ENCODE measurements at regions not wholly inside any gene's neighbourhood (a gene's known extent, or its start where the extent isn't known, plus 50 kb on each side); places are given as distances from the start of the nearest gene placed in this dataset.
"Not testable (repeated sequence)": the region's sequence is repeated elsewhere in the genome, so short reads cannot be mapped to it uniquely, and the experiment has no call there.

DNA sequence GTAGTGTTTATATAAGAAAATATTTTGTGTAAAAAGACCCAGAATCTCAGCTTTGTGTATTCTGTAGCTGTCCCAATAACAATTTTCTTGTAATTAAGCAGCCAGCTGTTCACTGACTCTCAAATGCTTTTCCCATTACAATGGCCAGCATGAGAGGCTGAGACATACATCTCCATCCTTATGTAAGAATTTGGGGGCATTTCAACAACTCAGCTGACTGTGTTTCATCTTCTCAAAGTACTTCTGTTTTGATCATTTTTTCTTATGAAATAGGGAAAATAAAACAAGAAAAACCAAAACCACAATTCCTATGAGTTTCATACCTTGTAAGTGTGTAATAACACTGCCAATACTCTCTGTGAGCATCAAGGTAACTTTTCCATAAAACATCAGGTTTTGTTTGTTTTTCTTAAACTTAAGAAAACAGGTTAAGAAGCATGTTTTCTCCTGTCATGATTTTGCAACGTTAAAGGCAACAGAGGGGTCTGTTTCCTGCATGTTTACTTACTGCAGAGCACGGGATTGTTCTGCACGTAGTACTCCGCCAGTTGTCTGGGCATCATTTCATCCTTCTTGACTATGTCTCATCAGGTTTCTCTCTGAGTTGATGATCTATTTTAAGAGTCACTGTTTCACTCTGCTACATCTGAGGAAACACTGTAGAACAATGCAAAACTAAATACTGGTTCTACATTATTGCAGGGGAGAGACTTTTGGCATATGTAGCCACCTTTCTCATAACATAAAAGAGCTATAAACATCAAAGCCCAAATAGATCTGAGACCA is 62.9 kb upstream of the CYRIA start:
- Histone ChIP-seq H3K4me3 (ENCODE audit: low read depth, low read length) (no peak overlapping the region), H3K4me1 (ENCODE audit: control insufficient read depth, insufficient read depth, low read length) (no peaks in the 10 kb centered on the region), H3K9me3 (ENCODE audit: control insufficient read depth, insufficient read depth, low read depth, low read length) (no peaks in the 10 kb centered on the region), H3K36me3 (ENCODE audit: control insufficient read depth in 2 of 2, insufficient read depth in 1 of 2, low read length in 2 of 2) (no peaks in the 10 kb centered on the region), H3K27ac (ENCODE audit: extremely low read depth, low read depth, low read length) (no peak overlapping the region)
- TF ChIP-seq ZNF610 (tag by site-specific recombination; IDR thresholded peaks at IDR 0.05; ENCODE audit: borderline replicate concordance), result no peak
- CTCF ChIA-PET, result interaction anchor here (0.6 kb wide), 1 partner anchor 162 kb away, joined by 3 read pairs; no protein-coding TSS in a partner anchor
- POLR2A ChIA-PET, result no interaction called here

DNA sequence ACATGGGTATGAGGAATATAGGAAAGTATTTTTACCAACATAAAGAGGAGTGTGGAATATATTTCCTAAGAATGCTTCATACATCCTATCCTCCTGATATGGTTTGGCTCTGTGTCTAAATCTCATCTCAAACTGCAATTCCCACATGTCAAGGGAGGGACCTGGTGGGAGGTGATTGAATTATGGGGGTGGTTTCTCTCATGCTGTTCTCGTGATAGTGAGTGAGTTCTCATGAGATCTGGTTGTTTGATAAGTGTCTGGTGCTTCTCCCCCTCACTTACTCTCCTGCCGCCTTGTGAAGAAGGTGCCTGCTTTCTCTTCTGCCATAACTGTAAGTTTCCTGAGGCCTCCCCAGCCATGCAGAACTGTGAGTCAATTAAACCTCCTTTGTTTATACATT is 62.2 kb upstream of the CYRIA start:
- CTCF ChIA-PET; H3K36me3 ChIP-seq (ENCODE audit: control insufficient read depth in 2 of 2, insufficient read depth in 1 of 2, low read length in 2 of 2); H3K4me1 ChIP-seq (ENCODE audit: control insufficient read depth, insufficient read depth, low read length); H3K27ac ChIP-seq (ENCODE audit: extremely low read depth, low read depth, low read length); H3K9me3 ChIP-seq (ENCODE audit: control insufficient read depth, insufficient read depth, low read depth, low read length); POLR2A ChIA-PET; H3K4me3 ChIP-seq (ENCODE audit: low read depth, low read length): not testable (repeated sequence)

DNA sequence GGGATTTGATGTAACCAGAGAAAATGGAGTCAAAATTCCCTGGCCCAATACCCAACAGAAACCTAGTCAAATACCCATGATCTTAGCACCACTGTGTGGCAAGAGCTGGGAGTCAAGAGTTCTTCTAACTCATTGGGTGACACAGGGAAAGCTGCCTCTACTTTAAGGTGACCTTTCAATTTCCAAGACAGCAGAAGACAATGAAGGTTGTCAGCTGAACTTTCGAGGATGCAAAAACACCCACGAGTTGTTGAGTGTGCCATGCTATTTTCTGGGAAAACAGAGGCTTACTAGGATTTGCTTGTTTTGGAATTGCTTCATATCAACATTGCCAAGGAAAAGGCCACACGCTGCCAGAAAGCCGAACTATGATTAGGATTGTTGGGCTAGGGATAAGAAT is 61.6 kb upstream of the CYRIA start:
- no peaks in the 10 kb centered on the region for H3K4me1 ChIP-seq (ENCODE audit: control insufficient read depth, insufficient read depth, low read length)
- H3K27ac ChIP-seq (ENCODE audit: extremely low read depth, low read depth, low read length), result no peak overlapping the region
- H3K9me3 ChIP-seq (ENCODE audit: control insufficient read depth, insufficient read depth, low read depth, low read length), result no peaks in the 10 kb centered on the region
- TF ChIP-seq ZNF311 (tag by site-specific recombination; IDR thresholded peaks at IDR 0.05; ENCODE audit: borderline replicate concordance) (no peak), ZNF513 (tag by site-specific recombination; IDR thresholded peaks at IDR 0.05) (no peak), KLF10 (tag by site-specific recombination; IDR thresholded peaks at IDR 0.05) (no peak), GLI4 (tag by site-specific recombination; IDR thresholded peaks at IDR 0.05) (no peak)
- TF ChIP-seq, protein P1, sequence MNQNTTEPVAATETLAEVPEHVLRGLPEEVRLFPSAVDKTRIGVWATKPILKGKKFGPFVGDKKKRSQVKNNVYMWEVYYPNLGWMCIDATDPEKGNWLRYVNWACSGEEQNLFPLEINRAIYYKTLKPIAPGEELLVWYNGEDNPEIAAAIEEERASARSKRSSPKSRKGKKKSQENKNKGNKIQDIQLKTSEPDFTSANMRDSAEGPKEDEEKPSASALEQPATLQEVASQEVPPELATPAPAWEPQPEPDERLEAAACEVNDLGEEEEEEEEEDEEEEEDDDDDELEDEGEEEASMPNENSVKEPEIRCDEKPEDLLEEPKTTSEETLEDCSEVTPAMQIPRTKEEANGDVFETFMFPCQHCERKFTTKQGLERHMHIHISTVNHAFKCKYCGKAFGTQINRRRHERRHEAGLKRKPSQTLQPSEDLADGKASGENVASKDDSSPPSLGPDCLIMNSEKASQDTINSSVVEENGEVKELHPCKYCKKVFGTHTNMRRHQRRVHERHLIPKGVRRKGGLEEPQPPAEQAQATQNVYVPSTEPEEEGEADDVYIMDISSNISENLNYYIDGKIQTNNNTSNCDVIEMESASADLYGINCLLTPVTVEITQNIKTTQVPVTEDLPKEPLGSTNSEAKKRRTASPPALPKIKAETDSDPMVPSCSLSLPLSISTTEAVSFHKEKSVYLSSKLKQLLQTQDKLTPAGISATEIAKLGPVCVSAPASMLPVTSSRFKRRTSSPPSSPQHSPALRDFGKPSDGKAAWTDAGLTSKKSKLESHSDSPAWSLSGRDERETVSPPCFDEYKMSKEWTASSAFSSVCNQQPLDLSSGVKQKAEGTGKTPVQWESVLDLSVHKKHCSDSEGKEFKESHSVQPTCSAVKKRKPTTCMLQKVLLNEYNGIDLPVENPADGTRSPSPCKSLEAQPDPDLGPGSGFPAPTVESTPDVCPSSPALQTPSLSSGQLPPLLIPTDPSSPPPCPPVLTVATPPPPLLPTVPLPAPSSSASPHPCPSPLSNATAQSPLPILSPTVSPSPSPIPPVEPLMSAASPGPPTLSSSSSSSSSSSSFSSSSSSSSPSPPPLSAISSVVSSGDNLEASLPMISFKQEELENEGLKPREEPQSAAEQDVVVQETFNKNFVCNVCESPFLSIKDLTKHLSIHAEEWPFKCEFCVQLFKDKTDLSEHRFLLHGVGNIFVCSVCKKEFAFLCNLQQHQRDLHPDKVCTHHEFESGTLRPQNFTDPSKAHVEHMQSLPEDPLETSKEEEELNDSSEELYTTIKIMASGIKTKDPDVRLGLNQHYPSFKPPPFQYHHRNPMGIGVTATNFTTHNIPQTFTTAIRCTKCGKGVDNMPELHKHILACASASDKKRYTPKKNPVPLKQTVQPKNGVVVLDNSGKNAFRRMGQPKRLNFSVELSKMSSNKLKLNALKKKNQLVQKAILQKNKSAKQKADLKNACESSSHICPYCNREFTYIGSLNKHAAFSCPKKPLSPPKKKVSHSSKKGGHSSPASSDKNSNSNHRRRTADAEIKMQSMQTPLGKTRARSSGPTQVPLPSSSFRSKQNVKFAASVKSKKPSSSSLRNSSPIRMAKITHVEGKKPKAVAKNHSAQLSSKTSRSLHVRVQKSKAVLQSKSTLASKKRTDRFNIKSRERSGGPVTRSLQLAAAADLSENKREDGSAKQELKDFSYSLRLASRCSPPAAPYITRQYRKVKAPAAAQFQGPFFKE (tag by site-specific recombination; IDR thresholded peaks at IDR 0.05; ENCODE audit: borderline replicate concordance), result no peak
- CTCF ChIA-PET, result interaction anchor here (0.5 to 1.2 kb wide), 4 partner anchors 21 to 842 kb away, joined by 3 to 5 read pairs (median 4); no protein-coding TSS in a partner anchor
- no peaks in the 10 kb centered on the region for H3K36me3 ChIP-seq (ENCODE audit: control insufficient read depth in 2 of 2, insufficient read depth in 1 of 2, low read length in 2 of 2)
- POLR2A ChIA-PET, result no interaction called here
- H3K4me3 ChIP-seq (ENCODE audit: low read depth, low read length), result no peak overlapping the region

DNA sequence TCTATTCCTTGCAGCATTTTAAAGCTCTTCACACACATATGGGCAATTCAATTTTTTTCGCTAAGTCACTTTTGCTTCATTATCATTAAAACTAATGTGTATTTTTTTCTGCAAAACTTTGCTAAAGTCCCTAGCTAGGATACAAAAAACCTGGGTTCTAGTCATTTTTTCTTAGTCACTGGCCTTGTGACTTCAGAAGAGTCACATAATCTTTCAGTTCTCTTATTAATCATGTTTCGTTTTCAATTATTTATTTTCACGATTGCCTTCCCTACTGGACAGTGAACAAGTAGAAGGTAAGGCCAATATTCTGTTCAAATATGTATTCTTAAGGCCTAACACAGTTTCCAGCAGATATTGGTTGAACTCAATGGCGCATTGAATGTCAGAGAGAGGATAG is 60.9 kb upstream of the CYRIA start:
- H3K36me3 ChIP-seq (ENCODE audit: control insufficient read depth in 2 of 2, insufficient read depth in 1 of 2, low read length in 2 of 2), result no peaks in the 10 kb centered on the region
- ChIA-PET POLR2A (no interaction called here), CTCF (interaction anchor here (0.5 to 1.2 kb wide), 4 partner anchors 62 to 170 kb away, joined by 3 to 5 read pairs (median 3); no protein-coding TSS in a partner anchor)
- no peak overlapping the region for H3K27ac ChIP-seq (ENCODE audit: extremely low read depth, low read depth, low read length)
- TF ChIP-seq KLF7 (tag by site-specific recombination; IDR thresholded peaks at IDR 0.05; ENCODE audit: borderline replicate concordance) (no peak), ZNF416 (tag by site-specific recombination; IDR thresholded peaks at IDR 0.05) (no peak), ZNF610 (tag by site-specific recombination; IDR thresholded peaks at IDR 0.05; ENCODE audit: borderline replicate concordance) (no peak), SALL2 (tag by site-specific recombination; IDR thresholded peaks at IDR 0.05; ENCODE audit: borderline replicate concordance) (no peak), ZNF664 (tag by site-specific recombination; IDR thresholded peaks at IDR 0.05) (no peak), ZSCAN16 (tag by site-specific recombination; IDR thresholded peaks at IDR 0.05) (no peak), ZNF366 (tag by site-specific recombination; conservative IDR thresholded peaks at IDR 0.05) (no peak)
- H3K4me3 ChIP-seq (ENCODE audit: low read depth, low read length), result no peak overlapping the region
- no peaks in the 10 kb centered on the region for H3K4me1 ChIP-seq (ENCODE audit: control insufficient read depth, insufficient read depth, low read length)
- H3K9me3 ChIP-seq (ENCODE audit: control insufficient read depth, insufficient read depth, low read depth, low read length), result no peaks in the 10 kb centered on the region
